CD4-positive, alpha-beta T cell (primary cell): ENCODE measurements at regions not wholly inside any gene's neighbourhood (a gene's known extent, or its start where the extent isn't known, plus 50 kb on each side); places are given as distances from the start of the nearest gene placed in this dataset.

Experiments
- ATAC-seq: fragments of 200-7000 bp; cut with Tn5 transposase; one replicate; pipeline ENCODE4 v1.10.0; 2022; ENCODE audit warnings: mild to moderate bottlenecking; ENCODE audit not compliant: poor library complexity
- CTCF ChIA-PET: fragments of 350-600 bp; sonication (Branson Sonifier 250); formaldehyde crosslinking; loops from one replicate; lab custom pipeline; 2021; ENCODE audit warnings: antibody characterized with exemption, inconsistent platforms; lab: Charles Lee
- POLR2A ChIA-PET: fragments of 350-600 bp; sonication (Branson Sonifier 250); formaldehyde crosslinking; loops from one replicate; lab custom pipeline; 2021; ENCODE audit warnings: antibody characterized with exemption, inconsistent platforms; lab: Charles Lee
- DNase-seq, 14 experiments: peaks; one replicate each; pipeline ENCODE4 v3.0.0-alpha.2; 2013 to 2020; ENCODE audit warnings: mixed read lengths in 2 of 14
- H3K27ac ChIP-seq, 2 donors: one replicate each; pipeline versions ENCODE4 v1.5.1 to v1.7.0; 2013; ENCODE audit warnings: low read length in 2 of 2, low read depth in 1 of 2, mild to moderate bottlenecking in 1 of 2
- H3K27me3 ChIP-seq, 2 experiments: 1 replicate in 1 of 2; 2 replicates in 1 of 2; pipeline versions ENCODE4 v1.6.1 to v1.7.0; 2013; ENCODE audit warnings: low read length in 2 of 2, control low read depth in 1 of 2, mild to moderate bottlenecking in 1 of 2, moderate library complexity in 1 of 2; ENCODE audit not compliant: insufficient read depth in 2 of 2, control insufficient read depth in 1 of 2
- H3K36me3 ChIP-seq: one replicate; pipeline ENCODE4 v1.6.1; 2013; ENCODE audit warnings: low read length, control low read depth; ENCODE audit not compliant: insufficient read depth
- H3K4me1 ChIP-seq: one replicate; pipeline ENCODE4 v1.6.1; 2013; ENCODE audit warnings: low read length, control low read depth; ENCODE audit not compliant: insufficient read depth
- H3K4me3 ChIP-seq: one replicate; pipeline ENCODE4 v1.5.1; 2013; ENCODE audit warnings: mild to moderate bottlenecking, low read length, moderate library complexity
- H3K9me3 ChIP-seq, 2 experiments: 1 replicate in 1 of 2; 2 replicates in 1 of 2; pipeline versions ENCODE4 v1.6.1 to v1.7.0; 2013; ENCODE audit warnings: low read length in 2 of 2, mild to moderate bottlenecking in 2 of 2, control low read depth in 1 of 2, moderate library complexity in 1 of 2; ENCODE audit not compliant: control insufficient read depth in 1 of 2, insufficient read depth in 1 of 2
- H3K27ac Mint-ChIP-seq: one replicate; pipeline ENCODE4 v1.8.0; 2020; ENCODE audit warnings: mixed read lengths
- H3K27me3 Mint-ChIP-seq: one replicate; pipeline ENCODE4 v1.8.0; 2021; ENCODE audit warnings: mixed read lengths
- H3K36me3 Mint-ChIP-seq: one replicate; pipeline ENCODE4 v1.8.0; 2021; ENCODE audit warnings: low read depth, mixed read lengths
- H3K4me1 Mint-ChIP-seq: one replicate; pipeline ENCODE4 v1.8.0; 2021; ENCODE audit warnings: low read depth, mixed read lengths
- H3K4me3 Mint-ChIP-seq: one replicate; pipeline ENCODE4 v1.8.0; 2020; ENCODE audit warnings: mild to moderate bottlenecking, mixed read lengths
- H3K9me3 Mint-ChIP-seq: one replicate; pipeline ENCODE4 v1.8.0; 2020; ENCODE audit warnings: mixed read lengths
- CTCF ChIP-seq: fragments of 200-600 bp; IDR thresholded peaks from one replicate; pipeline ENCODE4 v1.8.0; 2022; ENCODE audit warnings: antibody characterized with exemption, mild to moderate bottlenecking
- intact Hi-C, 2 experiments: fragments of 100-400 bp; cut with DNase I in 1 of 2; cut with micrococcal nuclease in 1 of 2; formaldehyde crosslinking; loops; one replicate each; pipeline versions ENCODE4 v1.15.1 to v1.9.0; 2023 to 2025; cut with DNase I, micrococcal nuclease

GRCh38 chr6:90938122-90938521, 351.2 kb upstream of the MAP3K7 start:
- Mint-ChIP-seq H3K27ac (no peak overlapping the region), H3K9me3 (no peaks in the 10 kb centered on the region), H3K27me3 (peaks cover 6% of the 10 kb centered on the region), H3K4me1 (peaks cover 6% of the 10 kb centered on the region), H3K4me3 (no peak overlapping the region), H3K36me3 (no peaks in the 10 kb centered on the region)
- no peak for TF ChIP-seq CTCF
- intact Hi-C loops = no loop called here
- Histone ChIP-seq H3K4me3 (no peak overlapping the region), H3K9me3 (no peaks in the 10 kb centered on the region), H3K27me3 (no peaks in the 10 kb centered on the region), H3K4me1 (no peaks in the 10 kb centered on the region), H3K36me3 (no peaks in the 10 kb centered on the region), H3K27ac (no peak overlapping the region)
- POLR2A ChIA-PET = no interaction called here
- CTCF ChIA-PET = no interaction called here
- DNase-seq (no peak), ATAC-seq (no peak)

- DNase-seq (no peak), ATAC-seq (no peak)
- Histone ChIP-seq H3K27me3 (peaks cover 0 to under 1% of the 10 kb centered on the region in 2 experiments), H3K4me1 (no peaks in the 10 kb centered on the region), H3K36me3 (no peaks in the 10 kb centered on the region), H3K9me3 (no peaks in the 10 kb centered on the region), H3K4me3 (no peak overlapping the region), H3K27ac (no peak overlapping the region)
- H3K9me3 Mint-ChIP-seq = no peaks in the 10 kb centered on the region
- intact Hi-C loops = no loop called here
- H3K27me3 Mint-ChIP-seq = peaks cover 11% of the 10 kb centered on the region
- no peak overlapping the region for H3K4me3 Mint-ChIP-seq
- H3K27ac Mint-ChIP-seq = no peak overlapping the region
- no peaks in the 10 kb centered on the region for H3K36me3 Mint-ChIP-seq
- POLR2A ChIA-PET = no interaction called here
- peaks cover 6% of the 10 kb centered on the region for H3K4me1 Mint-ChIP-seq
- no peak for TF ChIP-seq CTCF
- CTCF ChIA-PET = no interaction called here
Measured at GRCh38 chr6:90936286-90936685, 349.4 kb upstream of the MAP3K7 start.

- Mint-ChIP-seq H3K9me3 (no peaks in the 10 kb centered on the region), H3K27me3 (peaks cover 11% of the 10 kb centered on the region), H3K4me1 (no peaks in the 10 kb centered on the region), H3K27ac (no peak overlapping the region), H3K4me3 (no peak overlapping the region), H3K36me3 (no peaks in the 10 kb centered on the region)
- ChIA-PET CTCF (no interaction called here), POLR2A (no interaction called here)
- Histone ChIP-seq H3K36me3 (no peaks in the 10 kb centered on the region), H3K4me3 (no peak overlapping the region), H3K27ac (no peak overlapping the region), H3K9me3 (no peaks in the 10 kb centered on the region), H3K27me3 (peaks cover 0 to 6% of the 10 kb centered on the region in 2 experiments), H3K4me1 (no peaks in the 10 kb centered on the region)
- no peak for TF ChIP-seq CTCF
- no peak for ATAC-seq
- intact Hi-C loops = no loop called here
- DNase-seq = no peak
Measured at GRCh38 chr6:90934966-90935365, 348.1 kb upstream of the MAP3K7 start.
